ENCODE measurements at regions not wholly inside any gene's neighbourhood (a gene's known extent, or its start where the extent isn't known, plus 50 kb on each side); places are given as distances from the start of the nearest gene placed in this dataset.

DNA sequence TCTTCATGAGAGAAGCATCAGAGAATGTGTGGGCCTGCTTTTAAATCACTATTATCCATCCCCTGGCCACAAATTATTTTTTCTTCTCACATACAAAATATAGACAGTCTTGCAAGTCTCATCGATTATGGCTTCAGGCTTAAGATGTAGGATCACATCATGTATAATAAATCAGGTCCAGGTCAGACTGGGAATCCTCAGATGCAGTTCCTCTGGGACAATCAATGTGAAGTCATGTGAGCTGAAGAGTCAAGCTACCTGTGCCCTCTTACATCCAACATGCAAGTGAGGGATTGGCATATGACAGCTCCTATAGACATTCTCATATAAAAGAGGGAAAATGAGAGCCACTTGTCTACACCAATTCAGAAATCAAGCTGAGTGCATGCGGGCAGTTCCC, 631.8 kb downstream of the PTPRU start:
- no peak for TF ChIP-seq YY1 (IDR thresholded peaks at IDR 0.05; ENCODE audit: insufficient read depth, insufficient read length)
- no peak for TF ChIP-seq SUZ12 (IDR thresholded peaks at IDR 0.05; ENCODE audit: extremely low read depth, insufficient read depth, insufficient read length)
- TF ChIP-seq ZNF274 (IDR thresholded peaks at IDR 0.05; ENCODE audit: low read depth, low read length), result no peak

Data from NT2/D1 (cell line).